ENCODE measurements at regions not wholly inside any gene's neighbourhood (a gene's known extent, or its start where the extent isn't known, plus 50 kb on each side); places are given as distances from the start of the nearest gene placed in this dataset.

DNA sequence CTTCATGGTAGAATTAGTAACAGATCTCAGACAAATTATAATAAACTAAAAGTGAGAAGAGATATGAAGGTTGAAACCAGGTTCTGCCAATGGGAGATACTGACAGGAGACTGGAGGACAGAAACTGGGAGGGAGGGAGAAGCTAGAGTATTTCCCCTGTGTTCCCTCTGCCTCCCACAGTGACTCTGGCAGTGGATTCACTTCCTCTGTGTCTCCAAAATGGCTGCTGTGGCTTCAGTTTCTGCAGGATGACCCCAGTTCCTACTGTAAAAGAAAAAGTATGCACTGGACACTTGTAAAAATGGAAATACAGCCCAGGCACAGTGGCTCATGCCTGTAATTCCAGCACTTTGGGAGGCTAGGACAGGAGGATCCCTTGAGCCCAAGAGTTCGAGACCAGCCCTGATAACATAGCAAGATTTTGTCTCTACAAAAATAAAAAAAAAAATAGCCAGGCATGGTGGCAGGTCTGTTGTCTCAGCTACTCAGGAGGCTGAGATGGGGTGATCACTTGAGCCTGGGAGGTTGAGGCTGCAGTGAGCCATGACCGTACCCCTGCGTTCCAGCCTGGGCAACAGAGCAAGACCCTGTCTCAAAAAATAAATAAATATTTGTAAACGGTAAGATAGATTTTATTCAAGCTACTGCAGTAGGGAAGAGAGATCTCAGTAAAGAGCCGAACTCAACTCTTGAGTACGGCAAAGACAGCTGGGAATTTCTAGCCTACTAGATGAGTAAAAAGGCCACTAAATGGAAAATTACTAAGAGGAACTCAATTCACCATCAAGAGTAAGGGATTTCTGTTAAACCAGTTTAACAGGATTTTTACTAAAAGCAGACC lies 156.6 kb upstream of the TRIM24 start:
- Histone ChIP-seq H3K4ac (ENCODE audit: low read length) (no peak overlapping the region), H3K79me1 (ENCODE audit: low read depth, low read length) (no peaks in the 10 kb centered on the region), H2BK12ac (ENCODE audit: low read length) (no peak overlapping the region), H3K9ac (ENCODE audit: low read depth, low read length, poor library complexity) (no peak overlapping the region), H2BK5ac (ENCODE audit: low read length) (no peak overlapping the region), H3K9me3 (replicated peaks in 1 of 2; ENCODE audit: control insufficient read depth in 2 of 2, insufficient read depth in 1 of 2, low read depth in 1 of 2, low read length in 2 of 2) (peaks cover 0 to 2% of the 10 kb centered on the region in 2 donors), H2BK15ac (ENCODE audit: low read length) (no peak overlapping the region), H2AK5ac (ENCODE audit: low read depth, low read length) (no peak overlapping the region), H3K27me3 (ENCODE audit: control insufficient read depth in 3 of 3, insufficient read depth in 3 of 3, low read depth in 1 of 3, low read length in 3 of 3) (no peaks in the 10 kb centered on the region), H3K4me1 (ENCODE audit: control insufficient read depth in 2 of 2, insufficient read depth in 1 of 2, low read depth in 1 of 2, low read length in 2 of 2) (no peaks in the 10 kb centered on the region), H3K4me3 (ENCODE audit: low read length in 2 of 2) (no peak overlapping the region), H2BK120ac (ENCODE audit: low read depth, low read length) (no peak overlapping the region), H4K8ac (ENCODE audit: low read depth, low read length) (no peak overlapping the region), H3K36me3 (replicated peaks in 1 of 2; ENCODE audit: control insufficient read depth in 2 of 2, insufficient read depth in 2 of 2, low read length in 2 of 2) (no peaks in the 10 kb centered on the region), H3K18ac (ENCODE audit: low read length) (no peak overlapping the region), H4K91ac (ENCODE audit: low read depth, low read length, poor library complexity) (no peak overlapping the region), H2AFZ (ENCODE audit: low read length) (peak overlapping the region; percentile 78), H3K14ac (ENCODE audit: low read length) (no peak overlapping the region), H3K23ac (ENCODE audit: low read depth, low read length, poor library complexity) (no peak overlapping the region), H3K4me2 (ENCODE audit: insufficient read depth, low read length, poor library complexity, severe bottlenecking) (no peak overlapping the region), H3K27ac (replicated peaks; ENCODE audit: low read length) (no peak overlapping the region)
- no CpG with 5 or more reads among the region's 6 CpGs for WGBS, 2 donors (ENCODE audit: extremely low coverage in 2 of 2, insufficient read length in 2 of 2, insufficient replicate concordance in 1 of 2)
- DNase-seq (ENCODE audit: low spot score) = no peak

DNA sequence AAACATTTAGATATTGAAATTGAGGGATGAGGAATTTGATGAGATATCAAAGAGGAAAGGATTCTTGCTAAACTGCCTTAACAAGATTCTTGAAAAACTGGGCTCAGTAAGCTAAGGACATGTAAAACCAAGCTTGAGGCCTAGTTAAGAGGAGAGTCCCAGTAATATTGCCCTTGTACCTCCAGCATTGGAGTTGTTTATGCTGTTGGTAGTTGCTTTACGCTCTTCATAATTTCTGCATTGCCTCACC lies 156.1 kb upstream of the TRIM24 start:
- no peak for DNase-seq (ENCODE audit: low spot score)
- H3K23ac ChIP-seq (ENCODE audit: low read depth, low read length, poor library complexity) = no peak overlapping the region
- no peak overlapping the region for H2BK15ac ChIP-seq (ENCODE audit: low read length)
- no peak overlapping the region for H2BK120ac ChIP-seq (ENCODE audit: low read depth, low read length)
- no peak overlapping the region for H2BK5ac ChIP-seq (ENCODE audit: low read length)
- peaks cover 0 to 2% (median 0%) of the 10 kb centered on the region in 3 experiments for H3K27me3 ChIP-seq (ENCODE audit: control insufficient read depth in 3 of 3, insufficient read depth in 3 of 3, low read depth in 1 of 3, low read length in 3 of 3)
- H3K79me1 ChIP-seq (ENCODE audit: low read depth, low read length) = no peaks in the 10 kb centered on the region
- no peak overlapping the region for H3K4me2 ChIP-seq (ENCODE audit: insufficient read depth, low read length, poor library complexity, severe bottlenecking)
- no peak overlapping the region for H3K14ac ChIP-seq (ENCODE audit: low read length)
- no peak overlapping the region for H3K9ac ChIP-seq (ENCODE audit: low read depth, low read length, poor library complexity)
- no peaks in the 10 kb centered on the region for H3K36me3 ChIP-seq (replicated peaks in 1 of 2; ENCODE audit: control insufficient read depth in 2 of 2, insufficient read depth in 2 of 2, low read length in 2 of 2)
- H4K91ac ChIP-seq (ENCODE audit: low read depth, low read length, poor library complexity) = no peak overlapping the region
- H2AK5ac ChIP-seq (ENCODE audit: low read depth, low read length) = no peak overlapping the region
- no peak overlapping the region for H2AFZ ChIP-seq (ENCODE audit: low read length)
- H3K4ac ChIP-seq (ENCODE audit: low read length) = no peak overlapping the region
- H2BK12ac ChIP-seq (ENCODE audit: low read length) = no peak overlapping the region
- peaks cover 0 to 2% of the 10 kb centered on the region in 2 donors for H3K9me3 ChIP-seq (replicated peaks in 1 of 2; ENCODE audit: control insufficient read depth in 2 of 2, insufficient read depth in 1 of 2, low read depth in 1 of 2, low read length in 2 of 2)
- H3K4me3 ChIP-seq (ENCODE audit: low read length in 2 of 2) = no peak overlapping the region
- no peak overlapping the region for H3K27ac ChIP-seq (replicated peaks; ENCODE audit: low read length)
- WGBS, 2 donors (ENCODE audit: extremely low coverage in 2 of 2, insufficient read length in 2 of 2, insufficient replicate concordance in 1 of 2) = no CpG with 5 or more reads among the region's 1 CpG
- H3K18ac ChIP-seq (ENCODE audit: low read length) = no peak overlapping the region
- H4K8ac ChIP-seq (ENCODE audit: low read depth, low read length) = no peak overlapping the region
- H3K4me1 ChIP-seq (ENCODE audit: control insufficient read depth in 2 of 2, insufficient read depth in 1 of 2, low read depth in 1 of 2, low read length in 2 of 2) = no peaks in the 10 kb centered on the region

DNA sequence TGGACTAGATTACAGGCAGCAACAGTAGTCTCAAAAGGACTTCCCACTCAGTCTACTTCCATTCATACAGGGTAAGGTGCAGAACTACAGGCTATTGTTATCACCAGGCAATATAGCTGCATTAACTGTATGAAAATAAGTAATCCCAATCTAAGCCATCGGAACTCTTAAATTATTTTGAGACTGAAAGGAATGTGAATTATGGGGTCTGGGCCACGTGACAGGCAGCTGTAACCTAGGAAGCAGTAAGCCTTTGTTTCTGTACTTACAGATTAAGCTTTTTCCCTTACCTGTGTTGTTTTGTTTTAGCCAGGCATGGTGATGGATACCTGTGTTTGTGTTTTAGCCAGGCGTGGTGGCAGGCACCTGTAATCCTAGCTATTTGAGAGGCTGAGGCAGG lies 152.4 kb upstream of the TRIM24 start:
- peaks cover 0 to 2% of the 10 kb centered on the region in 2 donors for H3K9me3 ChIP-seq (replicated peaks in 1 of 2; ENCODE audit: control insufficient read depth in 2 of 2, insufficient read depth in 1 of 2, low read depth in 1 of 2, low read length in 2 of 2)
- no peak overlapping the region for H2AFZ ChIP-seq (ENCODE audit: low read length)
- H3K4ac ChIP-seq (ENCODE audit: low read length) = no peak overlapping the region
- no peak overlapping the region for H3K9ac ChIP-seq (ENCODE audit: low read depth, low read length, poor library complexity)
- H2BK5ac ChIP-seq (ENCODE audit: low read length) = no peak overlapping the region
- no peak overlapping the region for H3K23ac ChIP-seq (ENCODE audit: low read depth, low read length, poor library complexity)
- no peak for DNase-seq (ENCODE audit: low spot score)
- H3K36me3 ChIP-seq (replicated peaks in 1 of 2; ENCODE audit: control insufficient read depth in 2 of 2, insufficient read depth in 2 of 2, low read length in 2 of 2) = no peaks in the 10 kb centered on the region
- no peak overlapping the region for H2AK5ac ChIP-seq (ENCODE audit: low read depth, low read length)
- no peak overlapping the region for H2BK12ac ChIP-seq (ENCODE audit: low read length)
- H3K18ac ChIP-seq (ENCODE audit: low read length) = no peak overlapping the region
- H3K4me1 ChIP-seq (ENCODE audit: control insufficient read depth in 2 of 2, insufficient read depth in 1 of 2, low read depth in 1 of 2, low read length in 2 of 2) = no peaks in the 10 kb centered on the region
- H4K8ac ChIP-seq (ENCODE audit: low read depth, low read length) = no peak overlapping the region
- H3K27me3 ChIP-seq (ENCODE audit: control insufficient read depth in 3 of 3, insufficient read depth in 3 of 3, low read depth in 1 of 3, low read length in 3 of 3) = peaks cover 0 to 2% (median 0%) of the 10 kb centered on the region in 3 experiments
- no peak overlapping the region for H2BK15ac ChIP-seq (ENCODE audit: low read length)
- H3K79me1 ChIP-seq (ENCODE audit: low read depth, low read length) = no peaks in the 10 kb centered on the region
- H3K27ac ChIP-seq (replicated peaks; ENCODE audit: low read length) = no peak overlapping the region
- H3K4me2 ChIP-seq (ENCODE audit: insufficient read depth, low read length, poor library complexity, severe bottlenecking) = no peak overlapping the region
- H3K4me3 ChIP-seq (ENCODE audit: low read length in 2 of 2) = no peak overlapping the region
- no peak overlapping the region for H3K14ac ChIP-seq (ENCODE audit: low read length)
- H4K91ac ChIP-seq (ENCODE audit: low read depth, low read length, poor library complexity) = no peak overlapping the region
- WGBS, 2 donors (ENCODE audit: extremely low coverage in 2 of 2, insufficient read length in 2 of 2, insufficient replicate concordance in 1 of 2) = no CpG with 5 or more reads among the region's 3 CpGs
- H2BK120ac ChIP-seq (ENCODE audit: low read depth, low read length) = no peak overlapping the region

DNA sequence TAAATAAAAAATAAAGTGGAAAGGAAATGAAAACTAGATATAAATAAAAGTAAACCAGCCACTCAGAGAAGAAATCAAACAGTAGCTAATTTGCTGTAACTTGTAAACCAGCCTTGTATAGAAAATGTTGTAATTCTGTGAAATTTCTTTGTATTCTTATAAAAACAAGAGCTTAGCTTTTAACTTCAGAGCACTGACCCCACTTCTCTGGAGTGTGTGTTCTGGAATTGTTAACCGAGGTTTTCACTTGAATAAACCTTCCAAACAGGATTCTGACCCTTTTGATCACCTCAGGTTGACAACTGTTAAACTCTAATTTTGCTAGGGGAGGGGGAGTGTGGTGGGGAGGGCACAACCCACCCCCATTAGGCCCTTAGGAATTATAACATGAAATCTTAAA lies 151.9 kb upstream of the TRIM24 start:
- H3K4me2 ChIP-seq (ENCODE audit: insufficient read depth, low read length, poor library complexity, severe bottlenecking) = no peak overlapping the region
- H4K91ac ChIP-seq (ENCODE audit: low read depth, low read length, poor library complexity) = no peak overlapping the region
- DNase-seq (ENCODE audit: low spot score) = no peak
- no peak overlapping the region for H3K9ac ChIP-seq (ENCODE audit: low read depth, low read length, poor library complexity)
- no peak overlapping the region for H2AFZ ChIP-seq (ENCODE audit: low read length)
- no peak overlapping the region for H2BK12ac ChIP-seq (ENCODE audit: low read length)
- H3K23ac ChIP-seq (ENCODE audit: low read depth, low read length, poor library complexity) = no peak overlapping the region
- no peak overlapping the region for H3K18ac ChIP-seq (ENCODE audit: low read length)
- no peak overlapping the region for H2AK5ac ChIP-seq (ENCODE audit: low read depth, low read length)
- peaks cover 0 to 1% of the 10 kb centered on the region in 2 donors for H3K9me3 ChIP-seq (replicated peaks in 1 of 2; ENCODE audit: control insufficient read depth in 2 of 2, insufficient read depth in 1 of 2, low read depth in 1 of 2, low read length in 2 of 2)
- no peak overlapping the region for H3K4ac ChIP-seq (ENCODE audit: low read length)
- H3K27me3 ChIP-seq (ENCODE audit: control insufficient read depth in 3 of 3, insufficient read depth in 3 of 3, low read depth in 1 of 3, low read length in 3 of 3) = peaks cover 0 to 2% (median 0%) of the 10 kb centered on the region in 3 experiments
- no peak overlapping the region for H2BK5ac ChIP-seq (ENCODE audit: low read length)
- no peak overlapping the region for H3K27ac ChIP-seq (replicated peaks; ENCODE audit: low read length)
- H3K14ac ChIP-seq (ENCODE audit: low read length) = no peak overlapping the region
- WGBS, 2 donors (ENCODE audit: extremely low coverage in 2 of 2, insufficient read length in 2 of 2, insufficient replicate concordance in 1 of 2) = no CpG with 5 or more reads among the region's 1 CpG
- no peaks in the 10 kb centered on the region for H3K4me1 ChIP-seq (ENCODE audit: control insufficient read depth in 2 of 2, insufficient read depth in 1 of 2, low read depth in 1 of 2, low read length in 2 of 2)
- no peaks in the 10 kb centered on the region for H3K36me3 ChIP-seq (replicated peaks in 1 of 2; ENCODE audit: control insufficient read depth in 2 of 2, insufficient read depth in 2 of 2, low read length in 2 of 2)
- H3K4me3 ChIP-seq (ENCODE audit: low read length in 2 of 2) = no peak overlapping the region
- no peak overlapping the region for H2BK15ac ChIP-seq (ENCODE audit: low read length)
- no peak overlapping the region for H4K8ac ChIP-seq (ENCODE audit: low read depth, low read length)
- no peak overlapping the region for H2BK120ac ChIP-seq (ENCODE audit: low read depth, low read length)
- no peaks in the 10 kb centered on the region for H3K79me1 ChIP-seq (ENCODE audit: low read depth, low read length)

Measured in neuronal stem cell (in vitro differentiated cells).